Amniotic epithelial cell (primary cell): ENCODE measurements at regions not wholly inside any gene's neighbourhood (a gene's known extent, or its start where the extent isn't known, plus 50 kb on each side); places are given as distances from the start of the nearest gene placed in this dataset.

Source experiments
- DNase-seq: peaks from one replicate; pipeline ENCODE4 v3.0.0-alpha.2; 2010; ENCODE audit warnings: low read depth

DNA sequence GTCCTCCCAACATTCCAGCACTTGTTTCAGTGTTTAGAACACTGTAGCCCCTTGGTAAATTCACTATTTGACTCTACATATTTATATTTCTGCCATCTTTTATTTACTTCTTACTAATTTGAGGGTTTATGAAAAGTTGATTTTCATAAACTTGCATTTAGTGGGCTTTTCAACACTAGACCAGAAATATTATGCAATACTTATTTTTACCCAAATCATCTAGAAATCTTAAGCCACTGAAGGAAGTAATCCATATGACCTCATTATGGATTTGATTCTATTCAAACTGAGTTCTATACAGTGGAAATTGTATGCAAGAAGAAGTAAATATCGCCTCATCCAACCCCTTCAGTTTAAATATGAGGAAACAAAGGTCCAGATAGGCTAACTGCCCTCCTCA is 92.6 kb upstream of the VRK2 start:
- no peak for DNase-seq

DNA sequence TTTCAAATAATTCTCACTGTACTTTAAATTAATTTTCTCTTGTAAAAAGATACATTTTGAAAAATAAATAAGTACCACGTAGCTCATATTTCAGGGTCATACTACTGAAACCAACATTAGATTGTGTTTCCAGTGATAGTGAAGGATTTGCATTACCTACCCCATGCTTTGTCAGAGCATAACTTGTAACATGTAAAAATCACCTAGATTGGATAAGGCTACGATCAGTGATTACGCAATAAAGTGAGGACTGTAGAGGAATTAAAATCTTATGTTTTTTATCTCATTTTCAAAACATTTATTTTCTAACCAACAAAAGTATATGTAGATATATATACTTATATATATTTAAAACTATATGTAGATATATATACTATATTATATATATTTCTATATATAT is 89.4 kb upstream of the VRK2 start:
- DNase-seq: no peak

DNA sequence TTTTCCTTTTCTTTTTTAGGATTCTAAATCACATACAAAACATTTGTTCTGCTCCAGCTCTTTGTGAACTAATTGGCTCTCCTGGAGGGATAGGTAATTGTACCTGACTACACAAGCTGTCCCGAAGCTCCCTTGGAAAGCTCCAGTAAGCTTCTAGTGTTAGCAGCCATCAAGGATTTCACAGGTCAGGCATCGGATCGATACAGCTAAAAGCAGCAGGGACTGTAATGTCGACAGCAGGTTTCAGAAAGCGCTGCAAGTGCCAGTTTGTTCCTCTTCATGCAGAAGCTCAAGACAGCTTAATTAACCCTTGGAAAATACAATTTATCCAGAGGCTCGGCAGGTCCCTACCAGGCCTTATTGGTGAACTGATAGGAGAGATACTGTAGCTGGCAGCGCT is 87.2 kb upstream of the VRK2 start:
- no peak for DNase-seq

DNA sequence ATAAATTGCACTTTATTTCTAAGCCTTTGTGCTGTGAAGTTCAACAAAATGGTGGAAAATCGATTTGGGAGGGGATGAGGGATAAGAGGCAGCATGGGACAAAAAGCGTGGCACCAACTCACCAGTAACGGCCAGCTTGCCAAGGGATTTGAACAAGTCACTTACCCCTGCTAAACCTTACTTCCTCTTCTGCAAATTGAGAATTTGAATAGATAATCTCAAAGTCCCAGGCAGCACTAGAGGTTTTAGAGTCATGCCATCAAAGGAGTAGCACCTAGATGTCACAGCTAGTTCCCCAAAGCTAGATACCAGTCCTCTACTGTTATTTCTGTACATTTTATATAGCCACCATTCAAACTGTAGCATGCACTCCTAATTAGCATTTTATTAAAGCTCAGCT is 83.7 kb upstream of the VRK2 start:
- DNase-seq: no peak

DNA sequence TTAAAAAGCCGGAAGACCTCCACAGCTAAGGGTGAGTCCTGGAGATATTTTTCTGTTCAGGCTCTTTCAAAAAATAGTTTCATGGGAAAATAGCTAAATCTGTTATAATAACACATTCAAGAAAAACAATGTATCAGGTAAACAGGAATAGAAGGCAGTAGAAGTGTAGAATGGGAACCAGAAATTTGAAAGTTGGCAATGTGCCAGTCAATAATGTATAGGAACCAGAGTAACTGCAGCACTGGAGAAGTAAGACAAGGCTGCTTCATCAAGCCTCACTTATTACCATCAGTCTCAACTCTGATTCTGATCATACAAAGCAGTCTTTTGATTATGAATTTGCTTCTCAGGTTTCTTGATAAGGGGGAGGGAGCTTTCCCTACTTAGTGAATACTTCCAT is 81.4 kb upstream of the VRK2 start:
- DNase-seq: no peak

DNA sequence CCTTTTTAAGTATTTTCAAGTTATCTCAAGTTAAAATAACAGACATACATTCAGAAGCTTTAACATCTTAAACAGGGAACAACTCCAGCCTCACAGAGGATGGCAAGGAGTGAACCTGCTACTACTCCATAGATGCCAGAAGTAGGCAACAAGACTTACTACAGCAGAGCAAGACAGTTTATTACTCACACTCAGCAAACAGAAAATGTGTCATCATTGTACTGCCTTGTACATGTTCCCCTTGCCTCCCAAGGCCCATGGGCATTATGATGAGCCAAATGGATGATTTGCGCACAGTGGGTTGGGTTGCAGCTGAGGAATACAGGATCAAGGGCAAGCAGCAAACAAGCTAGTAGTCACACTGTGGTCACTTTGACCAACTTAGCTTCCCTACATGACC is 80.6 kb upstream of the VRK2 start:
- DNase-seq: no peak

DNA sequence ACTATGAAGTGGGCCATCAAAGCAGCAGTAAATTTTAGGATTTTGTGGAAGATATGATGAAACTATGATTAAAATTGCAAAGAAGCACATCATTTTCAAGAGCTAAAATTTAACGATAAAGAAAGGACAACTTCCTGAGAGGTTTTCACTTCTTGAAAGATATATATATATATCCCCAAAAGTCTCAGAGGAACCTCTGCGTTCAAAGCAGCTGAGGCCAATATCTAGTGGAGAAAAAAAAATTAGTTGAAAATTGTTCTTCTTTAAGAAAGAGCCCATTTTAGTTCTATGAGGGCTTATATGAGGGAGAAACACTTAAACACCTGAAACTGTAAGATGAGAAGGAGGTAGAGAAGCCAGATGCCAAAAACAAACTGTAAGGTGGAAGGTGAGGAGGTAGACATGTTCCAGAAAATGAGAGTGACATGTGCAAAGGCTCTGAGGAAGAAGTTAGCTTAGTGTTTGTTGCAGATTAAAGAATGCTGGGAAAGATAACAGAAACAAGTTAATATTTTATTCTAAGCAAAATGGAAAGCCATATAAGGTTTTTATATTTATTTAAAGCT is 72.9 kb upstream of the VRK2 start:
- no peak for DNase-seq

DNA sequence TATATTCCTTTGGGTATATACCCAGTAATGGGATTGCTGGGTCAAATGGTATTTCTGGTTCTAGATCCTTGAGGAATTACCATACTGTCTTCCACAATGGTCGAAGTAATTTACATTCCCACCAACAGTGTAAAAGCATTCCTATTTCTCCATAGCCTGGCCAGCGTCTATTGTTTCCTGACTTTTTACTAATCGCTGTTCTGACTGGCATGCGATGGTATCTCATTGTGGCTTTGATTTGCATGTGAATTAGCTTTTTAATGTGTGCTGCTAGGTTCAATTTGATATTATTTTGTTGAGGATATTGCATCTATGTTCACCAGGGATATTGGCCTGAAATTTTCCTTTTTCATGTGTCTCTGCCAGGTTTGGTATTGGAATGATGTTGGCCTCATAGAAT is 67.4 kb upstream of the VRK2 start:
- DNase-seq: no peak

DNA sequence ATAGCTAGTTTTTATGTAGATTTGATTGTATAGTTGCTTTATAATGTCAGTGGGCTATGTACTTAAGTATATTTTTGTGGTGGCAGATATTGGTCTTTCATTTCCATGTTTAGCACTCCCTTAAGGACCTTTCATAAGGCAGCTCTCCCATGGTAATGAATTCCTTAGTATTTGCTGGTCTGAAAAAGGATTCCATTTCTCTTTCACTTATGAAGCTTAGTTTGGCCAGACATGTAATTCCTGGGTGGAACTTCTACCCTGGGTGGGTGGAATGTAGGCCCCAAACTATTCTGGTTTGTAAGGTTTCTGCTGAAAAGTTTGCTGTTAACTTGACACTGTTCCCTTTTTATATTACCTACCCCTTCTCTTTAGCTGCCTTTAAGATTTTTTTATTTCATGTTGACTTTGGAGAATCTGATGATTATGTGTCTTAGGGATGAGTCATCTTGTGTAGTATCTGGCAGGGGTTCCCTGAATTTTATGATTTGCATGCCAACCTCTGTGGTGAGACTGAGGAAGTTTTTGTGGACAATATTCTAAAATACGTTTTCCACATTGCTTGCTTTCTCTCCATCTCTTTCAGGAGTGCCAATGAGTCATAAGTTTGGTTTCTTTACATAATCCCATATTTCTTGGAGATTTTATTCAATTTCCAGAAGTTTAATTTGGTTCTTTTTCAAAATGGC is 65.4 kb upstream of the VRK2 start:
- peak; percentile 50 for DNase-seq

DNA sequence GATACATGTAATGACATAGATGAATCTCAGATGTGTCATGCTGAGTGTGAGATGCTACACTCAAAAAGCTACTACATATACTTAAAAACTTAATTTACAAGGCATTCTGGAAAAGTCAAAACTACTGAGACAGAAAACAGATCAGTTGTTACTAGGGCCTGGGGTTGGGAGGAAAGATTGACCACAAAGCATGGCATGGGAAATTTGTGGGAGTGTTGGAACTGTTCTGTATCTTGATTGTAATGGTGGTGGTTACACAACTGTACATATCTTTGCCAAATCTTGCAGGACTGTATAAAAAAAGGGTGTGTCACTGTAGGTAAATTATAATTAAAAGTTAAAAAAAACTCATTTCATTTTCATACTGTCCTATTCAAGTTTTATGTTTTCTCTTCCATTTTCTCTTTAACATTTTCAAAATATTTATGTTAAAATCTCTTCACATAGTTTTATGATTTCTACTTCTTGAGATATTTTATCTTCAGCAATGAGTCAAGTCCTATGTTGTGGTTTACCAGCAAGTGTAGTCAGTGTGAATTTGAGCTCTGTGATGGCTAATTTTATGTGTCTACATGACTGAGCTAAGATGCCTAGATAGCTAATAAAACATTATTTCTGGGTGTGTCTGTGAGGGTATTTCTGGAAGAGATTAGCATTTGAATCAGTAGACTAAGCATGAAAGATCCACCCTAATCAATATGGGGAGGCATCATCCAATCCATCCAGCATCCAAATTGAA is 58.6 kb upstream of the VRK2 start:
- peak; percentile 91 for DNase-seq

DNA sequence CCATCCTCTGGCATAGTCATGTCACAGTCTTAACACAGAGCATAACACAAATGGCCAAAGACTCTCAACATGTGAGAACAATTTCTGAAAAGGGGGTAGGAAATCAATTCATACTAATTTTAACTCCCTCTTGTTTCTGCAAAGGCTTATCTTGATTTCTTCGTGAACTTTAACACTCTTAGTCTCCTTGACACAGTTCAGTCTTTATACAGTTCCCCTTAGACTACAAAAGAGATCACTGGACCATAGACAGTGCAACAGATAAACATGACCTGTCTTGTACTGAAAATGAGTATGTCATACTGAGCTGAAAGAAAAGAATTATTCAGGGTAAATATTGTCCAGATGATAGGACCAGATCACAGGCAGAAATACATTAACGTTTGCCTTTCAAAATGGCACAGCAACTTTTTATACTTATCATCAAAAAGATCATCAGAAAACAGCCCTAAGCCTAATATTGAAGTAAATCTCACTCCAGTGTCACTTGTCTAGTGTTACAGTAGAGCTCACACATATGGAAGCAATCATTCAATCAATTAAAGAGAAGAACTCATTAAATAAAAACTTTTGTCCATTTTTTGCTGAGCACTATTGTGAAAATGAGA is 56.4 kb upstream of the VRK2 start:
- no peak for DNase-seq
